ENCODE measurements at regions not wholly inside any gene's neighbourhood (a gene's known extent, or its start where the extent isn't known, plus 50 kb on each side); places are given as distances from the start of the nearest gene placed in this dataset.

GRCh38 chr2:7239078-7239477, 321.9 kb downstream of the RNF144A start:
- CTCF ChIA-PET: no interaction called here
- H3K27ac Mint-ChIP-seq: no peak overlapping the region
- no peaks in the 10 kb centered on the region for H3K36me3 Mint-ChIP-seq (ENCODE audit: low read depth)
- H3K4me3 Mint-ChIP-seq: no peak overlapping the region
- H3K27me3 Mint-ChIP-seq (ENCODE audit: low read depth): no peaks in the 10 kb centered on the region
- intact Hi-C loops (cut with micrococcal nuclease): no loop called here
- DNase-seq: no peak
- peaks cover 6% of the 10 kb centered on the region for H3K4me1 Mint-ChIP-seq (ENCODE audit: low read depth)
- no peaks in the 10 kb centered on the region for H3K9me3 Mint-ChIP-seq

GRCh38 chr2:7241041-7241745, 324.0 kb downstream of the RNF144A start:
- H3K9me3 Mint-ChIP-seq: no peaks in the 10 kb centered on the region
- H3K27me3 Mint-ChIP-seq (ENCODE audit: low read depth): no peaks in the 10 kb centered on the region
- H3K4me1 Mint-ChIP-seq (ENCODE audit: low read depth): peaks cover 6% of the 10 kb centered on the region
- intact Hi-C loops (cut with micrococcal nuclease): no loop called here
- no peak for DNase-seq
- no peak overlapping the region for H3K4me3 Mint-ChIP-seq
- no peak overlapping the region for H3K27ac Mint-ChIP-seq
- H3K36me3 Mint-ChIP-seq (ENCODE audit: low read depth): no peaks in the 10 kb centered on the region
- CTCF ChIA-PET: interaction anchor here (0.5 kb wide), 1 partner anchor 1631 kb away, joined by 3 read pairs; no protein-coding TSS in a partner anchor

DNA sequence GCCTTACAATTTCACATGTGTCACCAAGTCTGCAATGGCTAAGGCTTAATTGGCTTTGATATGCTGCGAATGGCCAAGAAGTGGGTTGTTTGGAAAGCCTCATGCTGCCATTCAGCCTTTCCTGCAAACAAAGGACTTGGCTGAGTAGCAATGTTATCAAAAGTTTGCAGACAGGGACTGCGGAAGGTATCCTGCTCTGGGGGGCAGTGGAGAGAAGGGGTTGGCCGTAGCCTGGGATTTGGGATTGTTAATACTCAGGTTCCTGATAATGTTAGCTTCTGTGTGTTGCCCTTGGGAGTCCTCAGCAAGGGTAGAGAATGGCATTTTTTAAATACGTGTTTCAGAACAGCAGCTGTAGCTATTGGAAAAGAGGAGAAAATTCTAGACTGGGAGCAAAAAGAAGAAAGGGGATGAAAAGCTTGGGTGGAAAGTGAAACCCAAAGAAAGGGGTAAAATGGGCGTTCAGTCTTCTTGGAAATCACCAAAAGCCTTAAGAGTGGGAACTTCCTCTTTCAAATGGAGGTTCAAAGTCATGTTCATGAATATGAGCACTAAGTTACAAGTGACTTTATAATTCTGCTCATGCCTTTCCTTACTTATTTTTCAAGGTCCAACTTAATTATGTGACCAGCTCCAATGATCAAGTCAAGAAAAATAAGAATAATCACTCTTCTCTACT, 325.1 kb downstream of the RNF144A start:
- no peaks in the 10 kb centered on the region for H3K36me3 Mint-ChIP-seq (ENCODE audit: low read depth)
- H3K27me3 Mint-ChIP-seq (ENCODE audit: low read depth): no peaks in the 10 kb centered on the region
- no peaks in the 10 kb centered on the region for H3K9me3 Mint-ChIP-seq
- CTCF ChIA-PET: no interaction called here
- DNase-seq: no peak
- no peak overlapping the region for H3K27ac Mint-ChIP-seq
- intact Hi-C loops (cut with micrococcal nuclease): no loop called here
- H3K4me1 Mint-ChIP-seq (ENCODE audit: low read depth): peaks cover 6% of the 10 kb centered on the region
- H3K4me3 Mint-ChIP-seq: no peak overlapping the region

GRCh38 chr2:7243276-7243675, 326.1 kb downstream of the RNF144A start:
- no peak for DNase-seq
- Mint-ChIP-seq H3K36me3 (ENCODE audit: low read depth) (no peaks in the 10 kb centered on the region), H3K27me3 (ENCODE audit: low read depth) (no peaks in the 10 kb centered on the region), H3K4me1 (ENCODE audit: low read depth) (peaks cover 6% of the 10 kb centered on the region), H3K27ac (no peak overlapping the region), H3K9me3 (no peaks in the 10 kb centered on the region), H3K4me3 (no peak overlapping the region)
- CTCF ChIA-PET: no interaction called here
- intact Hi-C loops (cut with micrococcal nuclease): no loop called here

DNA sequence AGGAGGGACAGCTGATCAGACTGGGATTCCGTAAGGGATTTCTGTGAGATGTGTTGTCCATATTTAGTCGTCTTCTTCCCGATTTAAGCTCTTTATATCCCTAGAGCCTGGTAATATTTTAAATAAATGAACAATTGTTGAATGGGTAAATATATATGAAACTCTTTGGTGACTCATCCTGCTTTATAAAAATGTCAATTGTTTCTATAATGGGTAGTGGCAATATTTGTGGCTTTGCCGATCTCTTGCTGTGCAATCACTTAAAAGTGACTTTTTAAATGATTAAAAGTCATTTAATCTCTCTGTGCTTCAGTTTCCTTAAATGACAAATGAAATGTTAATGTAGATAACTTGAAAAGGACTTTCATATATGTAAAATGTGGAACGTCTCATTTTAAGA, 339.2 kb downstream of the RNF144A start:
- no peak overlapping the region for H3K27ac Mint-ChIP-seq
- intact Hi-C loops (cut with micrococcal nuclease): no loop called here
- no peaks in the 10 kb centered on the region for H3K36me3 Mint-ChIP-seq (ENCODE audit: low read depth)
- H3K27me3 Mint-ChIP-seq (ENCODE audit: low read depth): no peaks in the 10 kb centered on the region
- no peaks in the 10 kb centered on the region for H3K4me1 Mint-ChIP-seq (ENCODE audit: low read depth)
- H3K9me3 Mint-ChIP-seq: no peaks in the 10 kb centered on the region
- CTCF ChIA-PET: interaction anchor here (0.6 kb wide), 1 partner anchor 31 kb away, joined by 3 read pairs; no protein-coding TSS in a partner anchor
- H3K4me3 Mint-ChIP-seq: no peak overlapping the region
- no peak for DNase-seq

DNA sequence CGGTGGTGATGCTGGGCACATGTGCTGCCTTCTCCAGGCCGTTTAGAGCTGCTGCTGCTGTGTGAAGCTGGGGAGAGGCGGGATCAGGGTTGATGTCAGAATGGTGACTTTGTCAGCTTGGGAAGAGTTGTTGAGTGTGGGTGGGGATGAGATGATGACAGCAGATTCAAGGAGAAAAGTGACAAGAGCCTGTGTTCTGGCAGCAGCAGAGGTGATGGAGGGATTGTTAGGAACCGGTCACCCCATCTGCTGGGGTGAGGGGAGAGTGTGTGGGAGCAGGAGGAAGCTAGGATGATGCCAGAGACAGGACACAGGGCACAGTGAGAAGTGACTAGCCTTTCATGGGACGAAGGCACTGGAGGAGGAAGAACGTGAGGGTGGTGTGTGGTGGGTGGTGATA, 345.5 kb downstream of the RNF144A start:
- Mint-ChIP-seq H3K27ac (no peak overlapping the region), H3K36me3 (ENCODE audit: low read depth) (no peaks in the 10 kb centered on the region), H3K4me1 (ENCODE audit: low read depth) (no peaks in the 10 kb centered on the region), H3K27me3 (ENCODE audit: low read depth) (no peaks in the 10 kb centered on the region), H3K4me3 (no peak overlapping the region), H3K9me3 (no peaks in the 10 kb centered on the region)
- DNase-seq: no peak
- CTCF ChIA-PET: interaction anchor here (0.6 to 0.8 kb wide), 2 partner anchors 10 to 152 kb away, joined by 4 read pairs; no protein-coding TSS in a partner anchor
- intact Hi-C loops (cut with micrococcal nuclease): no loop called here

GRCh38 chr2:7264791-7265190, 347.6 kb downstream of the RNF144A start:
- intact Hi-C loops (cut with micrococcal nuclease): no loop called here
- Mint-ChIP-seq H3K4me3 (no peak overlapping the region), H3K27me3 (ENCODE audit: low read depth) (no peaks in the 10 kb centered on the region), H3K4me1 (ENCODE audit: low read depth) (no peaks in the 10 kb centered on the region), H3K27ac (no peak overlapping the region), H3K9me3 (no peaks in the 10 kb centered on the region), H3K36me3 (ENCODE audit: low read depth) (no peaks in the 10 kb centered on the region)
- DNase-seq: no peak
- CTCF ChIA-PET: no interaction called here

DNA sequence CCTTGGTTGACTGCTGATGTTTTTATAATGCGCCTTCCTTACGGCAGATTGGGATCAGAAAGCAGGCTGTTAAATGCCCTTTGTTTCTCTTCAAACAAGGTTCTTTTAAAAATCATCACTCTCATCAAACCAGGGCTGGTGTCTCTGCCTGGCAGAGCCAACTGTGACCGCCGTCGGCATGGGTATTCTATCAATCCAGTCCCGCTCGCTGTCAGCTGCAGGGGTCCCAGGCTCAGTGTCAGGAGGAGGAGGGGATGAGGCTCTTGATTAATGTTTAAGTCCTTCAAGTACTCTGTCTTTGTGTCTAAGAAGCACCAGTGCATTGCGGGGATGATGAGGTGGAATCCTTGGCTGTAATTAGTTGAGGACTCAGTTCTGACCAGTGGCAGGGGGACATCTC, 348.1 kb downstream of the RNF144A start:
- Mint-ChIP-seq H3K9me3 (no peaks in the 10 kb centered on the region), H3K27ac (no peak overlapping the region), H3K36me3 (ENCODE audit: low read depth) (no peaks in the 10 kb centered on the region), H3K4me3 (no peak overlapping the region), H3K4me1 (ENCODE audit: low read depth) (no peaks in the 10 kb centered on the region), H3K27me3 (ENCODE audit: low read depth) (no peaks in the 10 kb centered on the region)
- DNase-seq: no peak
- CTCF ChIA-PET: interaction anchor here (0.5 kb wide), 1 partner anchor 763 kb away, joined by 4 read pairs; no protein-coding TSS in a partner anchor
- intact Hi-C loops (cut with micrococcal nuclease): no loop called here

DNA sequence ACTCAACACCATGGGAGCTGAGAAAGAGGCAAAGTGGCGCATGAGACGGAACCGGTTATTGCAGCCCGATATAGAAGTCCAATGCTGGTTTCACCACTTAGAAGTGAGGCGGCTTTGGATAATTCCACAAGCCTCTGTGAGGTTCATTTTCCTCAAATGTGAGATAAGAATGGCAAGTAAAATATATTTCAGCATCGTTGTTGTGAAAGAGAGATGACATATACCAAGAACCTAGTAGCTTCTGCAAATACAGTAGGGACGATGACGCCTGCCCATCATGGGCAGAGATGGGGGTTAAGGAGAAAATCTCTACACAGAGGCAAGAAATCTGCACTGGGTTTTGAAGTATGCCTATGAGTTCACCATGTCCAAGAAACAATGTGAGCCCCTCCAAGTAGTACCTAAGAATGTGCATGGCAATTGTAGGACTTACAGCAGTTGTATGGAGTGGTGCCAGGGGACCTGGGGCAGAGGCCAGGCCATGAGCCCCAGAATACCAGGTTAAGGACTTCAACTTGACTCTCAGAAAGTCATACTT, 352.0 kb downstream of the RNF144A start:
- no peaks in the 10 kb centered on the region for H3K4me1 Mint-ChIP-seq (ENCODE audit: low read depth)
- CTCF ChIA-PET: no interaction called here
- H3K4me3 Mint-ChIP-seq: no peak overlapping the region
- DNase-seq: no peak
- H3K9me3 Mint-ChIP-seq: no peaks in the 10 kb centered on the region
- H3K36me3 Mint-ChIP-seq (ENCODE audit: low read depth): no peaks in the 10 kb centered on the region
- no peaks in the 10 kb centered on the region for H3K27me3 Mint-ChIP-seq (ENCODE audit: low read depth)
- H3K27ac Mint-ChIP-seq: no peak overlapping the region
- intact Hi-C loops (cut with micrococcal nuclease): no loop called here

- Mint-ChIP-seq H3K36me3 (ENCODE audit: low read depth) (no peaks in the 10 kb centered on the region), H3K4me1 (ENCODE audit: low read depth) (no peaks in the 10 kb centered on the region), H3K27ac (no peak overlapping the region), H3K4me3 (no peak overlapping the region), H3K9me3 (no peaks in the 10 kb centered on the region), H3K27me3 (ENCODE audit: low read depth) (no peaks in the 10 kb centered on the region)
- DNase-seq: no peak
- intact Hi-C loops (cut with micrococcal nuclease): no loop called here
- CTCF ChIA-PET: no interaction called here
Measured at GRCh38 chr2:7270011-7270431, 352.8 kb downstream of the RNF144A start.

DNA sequence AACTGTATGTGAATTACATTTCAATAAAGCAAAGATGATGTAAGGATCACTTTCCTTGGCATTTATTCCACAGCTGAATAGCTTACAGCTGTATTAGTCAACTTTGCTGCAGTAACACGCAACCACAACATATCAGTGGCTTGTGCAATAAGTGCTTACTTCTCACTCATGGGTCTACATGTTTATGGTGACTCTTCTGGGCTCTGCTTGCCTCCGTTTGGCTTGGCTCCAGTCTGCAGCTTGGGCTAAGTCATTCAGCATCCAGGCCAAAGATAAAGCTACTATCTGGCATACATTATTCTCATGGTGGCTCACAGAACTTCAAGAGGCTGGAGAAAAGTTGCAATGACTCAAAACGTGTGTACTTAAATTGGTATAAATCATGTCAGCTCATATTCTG, 355.0 kb downstream of the RNF144A start:
- Mint-ChIP-seq H3K36me3 (ENCODE audit: low read depth) (no peaks in the 10 kb centered on the region), H3K4me1 (ENCODE audit: low read depth) (no peaks in the 10 kb centered on the region), H3K27ac (no peak overlapping the region), H3K4me3 (no peak overlapping the region), H3K27me3 (ENCODE audit: low read depth) (no peaks in the 10 kb centered on the region), H3K9me3 (no peaks in the 10 kb centered on the region)
- CTCF ChIA-PET: no interaction called here
- intact Hi-C loops (cut with micrococcal nuclease): no loop called here
- no peak for DNase-seq

DNA sequence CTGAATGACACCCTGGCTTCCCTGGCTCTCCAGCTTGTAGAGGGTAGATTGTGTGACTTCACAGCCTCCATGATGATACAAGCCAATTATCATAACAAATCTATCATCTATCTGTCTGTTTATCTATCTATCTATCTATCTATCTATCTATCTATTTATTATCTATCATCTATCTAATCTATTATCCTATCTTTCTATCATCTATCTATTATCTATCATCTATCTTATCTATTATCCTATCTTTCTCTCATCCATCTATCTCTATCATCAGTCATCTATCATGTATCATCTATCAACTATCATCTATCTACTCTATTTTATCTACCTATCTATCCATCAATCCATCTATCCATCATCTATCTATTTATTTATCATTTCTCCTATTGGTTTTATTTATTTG, 361.8 kb downstream of the RNF144A start:
- no peak overlapping the region for H3K27ac Mint-ChIP-seq
- H3K36me3 Mint-ChIP-seq (ENCODE audit: low read depth): no peaks in the 10 kb centered on the region
- intact Hi-C loops (cut with micrococcal nuclease): no loop called here
- CTCF ChIA-PET: no interaction called here
- H3K4me1 Mint-ChIP-seq (ENCODE audit: low read depth): no peaks in the 10 kb centered on the region
- DNase-seq: no peak
- no peak overlapping the region for H3K4me3 Mint-ChIP-seq
- H3K27me3 Mint-ChIP-seq (ENCODE audit: low read depth): no peaks in the 10 kb centered on the region
- no peaks in the 10 kb centered on the region for H3K9me3 Mint-ChIP-seq

DNA sequence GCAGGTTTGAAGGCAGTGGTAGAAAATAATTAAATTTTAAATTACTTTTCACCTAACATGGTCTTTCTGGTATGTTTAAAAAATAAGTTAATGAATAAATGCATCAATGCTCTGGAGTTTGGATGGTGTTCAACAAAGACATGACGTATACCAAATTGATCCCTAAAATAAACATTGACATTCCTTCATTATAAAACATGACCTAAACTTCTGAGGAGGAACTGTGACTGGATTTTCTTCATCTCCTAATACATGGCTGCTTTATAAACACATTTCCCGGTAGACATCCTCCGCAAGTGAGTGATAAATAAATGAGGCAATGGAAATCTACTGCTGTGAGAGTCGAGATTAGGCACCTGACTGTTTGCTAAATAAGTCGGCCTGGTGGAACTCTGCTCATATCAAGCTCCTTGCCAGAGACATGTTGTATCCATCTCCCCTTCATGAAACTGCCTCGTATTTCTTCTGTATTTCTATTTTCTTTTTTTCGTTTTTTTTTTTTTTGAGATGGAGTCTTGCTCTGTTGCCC, 362.3 kb downstream of the RNF144A start:
- H3K4me1 Mint-ChIP-seq (ENCODE audit: low read depth): no peaks in the 10 kb centered on the region

More for the DNA sequence above, 362.3 kb downstream of the RNF144A start:
- CTCF ChIA-PET: no interaction called here
- no peaks in the 10 kb centered on the region for H3K27me3 Mint-ChIP-seq (ENCODE audit: low read depth)
- H3K9me3 Mint-ChIP-seq: no peaks in the 10 kb centered on the region
- intact Hi-C loops (cut with micrococcal nuclease): no loop called here
- DNase-seq: no peak
- H3K36me3 Mint-ChIP-seq (ENCODE audit: low read depth): no peaks in the 10 kb centered on the region
- no peak overlapping the region for H3K27ac Mint-ChIP-seq
- H3K4me3 Mint-ChIP-seq: no peak overlapping the region

All from activated naive CD4-positive, alpha-beta T cell treated with anti-CD3 and anti-CD28 coated beads for 36 hours (primary cell).